Endodermal cell (in vitro differentiated cells): ENCODE measurements at regions not wholly inside any gene's neighbourhood (a gene's known extent, or its start where the extent isn't known, plus 50 kb on each side); places are given as distances from the start of the nearest gene placed in this dataset.

ENCODE experiments used
- DNase-seq: peaks from one replicate; pipeline ENCODE4 v3.0.0-alpha.2; 2017
- H3K27ac ChIP-seq: 2 replicates; pipeline ENCODE4 v1.5.1; 2013; ENCODE audit warnings: mild to moderate bottlenecking, low read depth, low read length, moderate library complexity
- H3K27me3 ChIP-seq: 2 replicates; pipeline ENCODE4 v1.6.1; 2013; ENCODE audit warnings: mild to moderate bottlenecking, low read length, moderate library complexity; ENCODE audit not compliant: insufficient read depth, control insufficient read depth, poor library complexity, severe bottlenecking
- H3K36me3 ChIP-seq: 2 replicates; pipeline ENCODE4 v1.7.0; 2013; ENCODE audit warnings: mild to moderate bottlenecking, low read length, moderate library complexity; ENCODE audit not compliant: control insufficient read depth, insufficient read depth
- H3K4me1 ChIP-seq: one replicate; pipeline ENCODE4 v1.7.0; 2013; ENCODE audit warnings: low read length; ENCODE audit not compliant: control insufficient read depth, insufficient read depth
- H3K4me3 ChIP-seq: 2 replicates; pipeline ENCODE4 v1.5.1; 2013; ENCODE audit warnings: mild to moderate bottlenecking, low read length, moderate library complexity
- H3K9ac ChIP-seq: 2 replicates; pipeline ENCODE4 v1.6.1; 2013; ENCODE audit warnings: mild to moderate bottlenecking, low read length, moderate library complexity; ENCODE audit not compliant: poor library complexity, severe bottlenecking; ENCODE audit errors: extremely low read depth
- H3K9me3 ChIP-seq: 2 replicates; pipeline ENCODE4 v1.6.1; 2013; ENCODE audit warnings: mild to moderate bottlenecking, low read length, moderate library complexity; ENCODE audit not compliant: control insufficient read depth
- H3K27ac Mint-ChIP-seq: 2 replicates; pipeline ENCODE4 v1.8.0; 2020; ENCODE audit warnings: mixed read lengths
- H3K27me3 Mint-ChIP-seq: 2 replicates; pipeline ENCODE4 v1.8.0; 2021; ENCODE audit warnings: mild to moderate bottlenecking, mixed read lengths; ENCODE audit not compliant: insufficient read depth
- H3K36me3 Mint-ChIP-seq: 2 replicates; pipeline ENCODE4 v1.8.0; 2020; ENCODE audit warnings: low read depth, mixed read lengths
- H3K4me1 Mint-ChIP-seq: 2 replicates; pipeline ENCODE4 v1.8.0; 2020; ENCODE audit warnings: mixed read lengths
- H3K4me3 Mint-ChIP-seq: 2 replicates; pipeline ENCODE4 v1.8.0; 2020; ENCODE audit warnings: mild to moderate bottlenecking, moderate library complexity, mixed read lengths
- H3K9me3 Mint-ChIP-seq: 2 replicates; pipeline ENCODE4 v1.8.0; 2020; ENCODE audit warnings: mild to moderate bottlenecking, mixed read lengths
- CTCF ChIP-seq: fragments of 200-600 bp; sonication (generic); conservative IDR thresholded peaks from 2 replicates; pipeline ENCODE4 v1.5.0; 2021; ENCODE audit warnings: antibody characterized with exemption, mild to moderate bottlenecking
- WGBS, 2 experiments: methylation state at CpG; one replicate each; pipeline versions ENCODE4 v1.1.5 to v1.1.7; 2013; ENCODE audit warnings: missing lambda C conversion rate in 2 of 2, mixed read lengths in 1 of 2; ENCODE audit not compliant: insufficient coverage in 1 of 2, insufficient read length in 1 of 2; 5-methylcytosine and 5-hydroxymethylcytosine counted together

GRCh38 chr1:189606047-189606446, 871.6 kb downstream of the BRINP3 start:
- no peak overlapping the region for H3K4me3 Mint-ChIP-seq
- no peaks in the 10 kb centered on the region for H3K27me3 ChIP-seq
- H3K36me3 ChIP-seq, result no peaks in the 10 kb centered on the region
- no peak overlapping the region for H3K27ac Mint-ChIP-seq
- H3K4me1 ChIP-seq, result no peaks in the 10 kb centered on the region
- H3K9me3 ChIP-seq, result no peaks in the 10 kb centered on the region
- no peaks in the 10 kb centered on the region for H3K36me3 Mint-ChIP-seq
- no peak overlapping the region for H3K4me3 ChIP-seq
- WGBS, 2 experiments, result 85 to 100% methylated on average over 3 to 6 of the region's 6 CpGs
- H3K9ac ChIP-seq, result no peak overlapping the region
- H3K27ac ChIP-seq, result no peak overlapping the region
- DNase-seq, result no peak
- no peak for TF ChIP-seq CTCF
- no peaks in the 10 kb centered on the region for H3K4me1 Mint-ChIP-seq
- no peaks in the 10 kb centered on the region for H3K27me3 Mint-ChIP-seq
- H3K9me3 Mint-ChIP-seq, result no peaks in the 10 kb centered on the region

- no peak for TF ChIP-seq CTCF
- 94 to 100% methylated on average over 1 to 2 of the region's 2 CpGs for WGBS, 2 experiments
- no peaks in the 10 kb centered on the region for H3K27me3 ChIP-seq
- Mint-ChIP-seq H3K4me3 (no peak overlapping the region), H3K4me1 (no peaks in the 10 kb centered on the region), H3K27ac (no peak overlapping the region), H3K27me3 (no peaks in the 10 kb centered on the region), H3K9me3 (no peaks in the 10 kb centered on the region), H3K36me3 (no peaks in the 10 kb centered on the region)
- H3K9ac ChIP-seq, result no peak overlapping the region
- DNase-seq, result no peak
- no peaks in the 10 kb centered on the region for H3K9me3 ChIP-seq
- no peaks in the 10 kb centered on the region for H3K36me3 ChIP-seq
- no peak overlapping the region for H3K27ac ChIP-seq
- no peak overlapping the region for H3K4me3 ChIP-seq
- no peaks in the 10 kb centered on the region for H3K4me1 ChIP-seq
Measured at GRCh38 chr1:189606795-189607476, 870.7 kb downstream of the BRINP3 start.

- Histone ChIP-seq H3K27me3 (no peaks in the 10 kb centered on the region), H3K9me3 (no peaks in the 10 kb centered on the region), H3K4me3 (no peak overlapping the region), H3K36me3 (no peaks in the 10 kb centered on the region), H3K9ac (no peak overlapping the region), H3K27ac (no peak overlapping the region), H3K4me1 (no peaks in the 10 kb centered on the region)
- Mint-ChIP-seq H3K27ac (no peak overlapping the region), H3K4me3 (no peak overlapping the region), H3K4me1 (no peaks in the 10 kb centered on the region), H3K9me3 (no peaks in the 10 kb centered on the region), H3K27me3 (no peaks in the 10 kb centered on the region), H3K36me3 (no peaks in the 10 kb centered on the region)
- TF ChIP-seq CTCF, result no peak
- no peak for DNase-seq
- WGBS, 2 experiments, result 86% methylated on average over 1 of the region's 1 CpG; no CpG with 5 or more reads in 1 of the 2 experiments
Measured at GRCh38 chr1:189607477-189608096, 870.1 kb downstream of the BRINP3 start.
